ENCODE measurements at regions not wholly inside any gene's neighbourhood (a gene's known extent, or its start where the extent isn't known, plus 50 kb on each side); places are given as distances from the start of the nearest gene placed in this dataset.

GRCh38 chr10:60726257-60726656, 52.0 kb upstream of the CDK1 start:
- TF ChIP-seq REST (IDR thresholded peaks at IDR 0.05; ENCODE audit: low read depth) (no peak), MAX (IDR thresholded peaks at IDR 0.05) (no peak), CEBPB (IDR thresholded peaks at IDR 0.05) (no peak), FOXM1 (IDR thresholded peaks at IDR 0.05; ENCODE audit: borderline replicate concordance, low read depth) (no peak)
